GM13977 (cell line): ENCODE measurements at regions not wholly inside any gene's neighbourhood (a gene's known extent, or its start where the extent isn't known, plus 50 kb on each side); places are given as distances from the start of the nearest gene placed in this dataset.
"Not testable (repeated sequence)": the region's sequence is repeated elsewhere in the genome, so short reads cannot be mapped to it uniquely, and the experiment has no call there.

Experiments
- DNase-seq: peaks from one replicate; pipeline ENCODE4 v3.0.0; 2012; ENCODE audit warnings: low spot score
- CTCF ChIP-seq: IDR thresholded peaks from 2 replicates; pipeline ENCODE4 v1.5.1; 2012; ENCODE audit warnings: mild to moderate bottlenecking, control low read depth; ENCODE audit not compliant: insufficient read depth; ENCODE audit errors: extremely low read depth, missing control alignments
- in situ Hi-C: fragments of 300-500 bp; cut with MboI; formaldehyde crosslinking; loops from one replicate; pipeline ENCODE4 v1.12.0; 2022; ENCODE audit warnings: low sequenced_read_pairs, low pct_unique_long_range_greater_than_20kb, mixed read lengths, inconsistent platforms; ENCODE audit not compliant: unreplicated experiment

DNA sequence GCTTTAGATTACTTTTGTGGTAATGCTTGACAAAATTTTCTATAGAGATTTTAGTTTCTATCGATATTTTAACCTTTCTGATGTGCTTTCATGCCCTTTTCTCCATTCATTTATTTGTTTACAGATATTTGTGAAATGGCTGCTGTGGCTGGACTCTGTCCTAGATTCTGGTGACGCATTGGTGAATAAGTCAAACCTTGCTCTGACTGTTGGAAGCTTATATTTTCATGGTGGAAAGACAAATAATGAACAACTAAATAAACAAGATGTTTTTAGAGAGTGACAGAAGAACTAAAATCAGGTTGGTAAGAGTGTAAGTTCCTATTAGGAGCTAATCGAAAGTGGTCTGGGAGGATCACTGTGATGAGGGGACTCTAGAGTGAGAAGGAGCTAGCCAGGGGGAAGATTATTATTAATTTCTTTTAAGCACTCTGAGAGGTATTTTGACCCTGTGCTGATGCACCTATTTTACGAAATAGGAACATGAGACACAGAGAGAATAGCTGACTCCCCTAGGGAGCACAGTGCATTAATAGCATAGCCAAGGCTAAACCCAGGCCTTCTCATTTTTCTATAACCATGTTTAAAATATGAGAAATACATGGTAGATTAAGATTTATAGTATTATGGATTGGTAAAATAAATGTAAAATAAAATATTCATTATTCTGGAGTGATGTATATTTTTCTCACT is 411.9 kb upstream of the ARRDC3 start:
- no peak for DNase-seq
- in situ Hi-C loops, result no loop called here
- TF ChIP-seq CTCF, result no peak

DNA sequence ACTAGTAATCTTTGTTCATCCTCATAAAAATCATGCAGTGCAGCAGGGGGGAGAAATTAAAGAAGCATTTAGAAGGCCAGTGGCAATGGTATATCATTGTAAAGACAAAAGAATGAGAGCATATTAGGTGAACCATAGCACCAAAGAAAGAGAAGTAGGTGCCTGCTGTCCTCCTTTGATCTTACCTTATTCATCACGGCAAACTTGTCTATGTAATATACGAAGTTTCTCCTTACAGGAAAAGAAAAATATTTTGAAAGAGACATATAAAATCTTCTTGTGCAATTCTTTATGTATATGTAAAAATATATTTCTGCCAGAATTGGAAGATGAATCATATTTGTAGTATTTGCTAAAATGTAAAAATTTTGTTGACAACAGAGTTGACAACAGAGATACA is 411.3 kb upstream of the ARRDC3 start:
- TF ChIP-seq CTCF, result no peak
- in situ Hi-C loops, result no loop called here
- DNase-seq, result no peak

GRCh38 chr5:91787718-91788117 is 404.6 kb upstream of the ARRDC3 start:
- no peak for TF ChIP-seq CTCF
- in situ Hi-C loops, result no loop called here
- no peak for DNase-seq

DNA sequence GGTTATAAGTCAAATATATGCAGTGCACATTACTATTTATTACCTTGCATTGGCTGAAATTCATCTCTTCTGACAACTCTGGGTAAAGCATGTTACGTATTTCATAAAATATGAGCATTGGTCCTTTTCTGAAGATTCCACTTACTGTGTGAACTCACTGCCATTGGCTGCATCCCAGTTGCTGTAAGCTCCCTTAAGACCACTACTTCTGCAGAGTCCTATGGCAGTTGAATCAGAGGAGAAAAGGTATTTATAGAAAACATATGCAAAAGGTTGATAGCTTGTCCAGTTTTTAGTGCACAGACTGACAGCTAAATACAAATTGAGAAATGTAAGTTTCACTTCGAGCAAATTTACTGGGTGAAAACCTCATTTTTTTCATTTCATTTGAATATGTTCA is 394.6 kb upstream of the ARRDC3 start:
- DNase-seq, result no peak
- in situ Hi-C loops, result no loop called here
- no peak for TF ChIP-seq CTCF

- DNase-seq, result no peak
- TF ChIP-seq CTCF, result no peak
- in situ Hi-C loops, result no loop called here
These were observed 393.1 kb upstream of the ARRDC3 start for GRCh38 chr5:91776249-91776648.

- no peak for DNase-seq
- no peak for TF ChIP-seq CTCF
- in situ Hi-C loops, result no loop called here
These were observed 387.3 kb upstream of the ARRDC3 start for GRCh38 chr5:91770400-91770799.

DNA sequence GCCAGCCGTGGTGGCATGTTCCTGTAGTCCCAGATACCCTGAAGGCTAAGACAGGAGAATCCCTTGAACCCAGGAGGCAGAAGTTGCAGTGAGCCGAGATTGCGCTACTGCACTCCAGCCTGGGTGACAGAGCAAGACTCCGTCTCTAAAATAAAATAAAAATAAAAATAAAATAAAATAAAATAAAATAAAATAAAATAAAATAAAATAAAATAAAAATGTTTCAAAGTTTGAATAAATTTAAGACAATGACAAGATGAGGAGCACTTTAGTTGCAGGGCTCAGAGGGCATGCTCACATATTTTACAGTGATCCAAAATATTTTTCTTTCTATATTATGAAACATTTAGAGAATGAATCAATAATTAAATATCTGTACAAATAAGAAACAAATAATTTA is 374.3 kb upstream of the ARRDC3 start:
- DNase-seq, in situ Hi-C loops: not testable (repeated sequence)
